Psoas muscle (tissue), 7 donors: ENCODE measurements at regions not wholly inside any gene's neighbourhood (a gene's known extent, or its start where the extent isn't known, plus 50 kb on each side); places are given as distances from the start of the nearest gene placed in this dataset.

Source experiments
- ATAC-seq, 4 donors: fragments of 200-7000 bp; cut with Tn5 transposase; one replicate each; pipeline ENCODE4 v1.9.1; 2020; ENCODE audit warnings: moderate library complexity in 3 of 4, mild to moderate bottlenecking in 2 of 4
- DNase-seq, 2 donors: peaks; one replicate each; pipeline ENCODE4 v3.0.0-alpha.2; 2020
- H3K27ac ChIP-seq: fragments of 200-600 bp; one replicate; pipeline ENCODE4 v1.8.0; 2022
- H3K27me3 ChIP-seq, 3 donors: fragments of 200-600 bp in 1 of 3; one replicate each; pipeline versions ENCODE4 v1.6.1 to v1.8.0; 2013 to 2022; ENCODE audit warnings: low read length in 2 of 3, mild to moderate bottlenecking in 2 of 3, moderate library complexity in 1 of 3; ENCODE audit not compliant: insufficient read depth in 3 of 3
- H3K36me3 ChIP-seq, 2 donors: fragments of 200-600 bp in 1 of 2; one replicate each; pipeline versions ENCODE4 v1.6.1 to v1.8.0; 2013 to 2022; ENCODE audit warnings: low read depth in 1 of 2, mild to moderate bottlenecking in 1 of 2, moderate library complexity in 1 of 2; ENCODE audit not compliant: insufficient read depth in 1 of 2
- H3K4me1 ChIP-seq: fragments of 200-600 bp; one replicate; pipeline ENCODE4 v1.8.0; 2022
- H3K4me3 ChIP-seq: fragments of 200-600 bp; one replicate; pipeline ENCODE4 v1.8.0; 2022; ENCODE audit warnings: mild to moderate bottlenecking
- H3K9me3 ChIP-seq: fragments of 200-600 bp; one replicate; pipeline ENCODE4 v1.8.0; 2022
- WGBS, 3 donors: extraction: QIAGEN DNeasy Blood & Tissue Kit; methylation state at CpG; one replicate each; pipeline versions ENCODE4 v1.1.6 to v1.1.7; 2013; 5-methylcytosine and 5-hydroxymethylcytosine counted together
- intact Hi-C, 2 donors: fragments of 100-400 bp; cut with DNase I; formaldehyde crosslinking; loops; one replicate each; pipeline versions ENCODE4 v1.11.0 to v1.14.2; 2022
- TF ChIP-seq, protein P1 (sequence below): fragments of 200-600 bp; IDR thresholded peaks from one replicate; pipeline ENCODE4 v1.8.0; 2022; ENCODE audit warnings: antibody characterized with exemption
- donor health status: healthy with polysubstance abuse.
- donor health status: DM: no; HTN: no; CAD: no; lungs with moderate emphysema.
- donor health status: Bipolar disorder and iron deficiency.
- donor health status: healthy.
- donor health status: DM: yes; HTN: yes; CAD: no.
- donor health status: DM: no; HTN: no; CAD: no.
- donor health status: DM: yes; HTN: yes; CAD: no.

DNA sequence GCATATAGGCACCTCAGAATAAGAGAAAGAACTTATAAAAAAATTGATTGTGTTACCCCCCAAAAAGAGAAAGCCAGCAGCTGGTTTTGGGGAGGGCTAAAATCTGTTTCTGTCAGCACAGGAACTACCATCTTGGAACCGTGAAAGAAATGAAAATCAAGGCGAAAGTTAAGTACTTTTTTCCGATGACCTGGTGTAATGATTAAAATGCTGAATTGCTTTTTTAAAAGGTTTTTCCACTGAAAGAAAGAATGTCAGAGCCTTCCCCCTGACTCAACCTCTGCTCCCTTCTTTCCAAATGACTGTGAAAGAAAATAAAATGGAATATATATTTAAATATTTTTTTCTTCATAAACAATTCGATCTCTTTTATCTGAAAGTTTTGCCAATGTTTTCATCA is 570.5 kb upstream of the CFAP20DC start:
- Histone ChIP-seq H3K27ac (no peak overlapping the region), H3K36me3 (no peaks in the 10 kb centered on the region), H3K27me3 (no peaks in the 10 kb centered on the region), H3K9me3 (peaks cover 6% of the 10 kb centered on the region), H3K4me3 (no peak overlapping the region), H3K4me1 (no peaks in the 10 kb centered on the region)
- DNase-seq (no peak), ATAC-seq (no peak)
- TF ChIP-seq, protein P1, sequence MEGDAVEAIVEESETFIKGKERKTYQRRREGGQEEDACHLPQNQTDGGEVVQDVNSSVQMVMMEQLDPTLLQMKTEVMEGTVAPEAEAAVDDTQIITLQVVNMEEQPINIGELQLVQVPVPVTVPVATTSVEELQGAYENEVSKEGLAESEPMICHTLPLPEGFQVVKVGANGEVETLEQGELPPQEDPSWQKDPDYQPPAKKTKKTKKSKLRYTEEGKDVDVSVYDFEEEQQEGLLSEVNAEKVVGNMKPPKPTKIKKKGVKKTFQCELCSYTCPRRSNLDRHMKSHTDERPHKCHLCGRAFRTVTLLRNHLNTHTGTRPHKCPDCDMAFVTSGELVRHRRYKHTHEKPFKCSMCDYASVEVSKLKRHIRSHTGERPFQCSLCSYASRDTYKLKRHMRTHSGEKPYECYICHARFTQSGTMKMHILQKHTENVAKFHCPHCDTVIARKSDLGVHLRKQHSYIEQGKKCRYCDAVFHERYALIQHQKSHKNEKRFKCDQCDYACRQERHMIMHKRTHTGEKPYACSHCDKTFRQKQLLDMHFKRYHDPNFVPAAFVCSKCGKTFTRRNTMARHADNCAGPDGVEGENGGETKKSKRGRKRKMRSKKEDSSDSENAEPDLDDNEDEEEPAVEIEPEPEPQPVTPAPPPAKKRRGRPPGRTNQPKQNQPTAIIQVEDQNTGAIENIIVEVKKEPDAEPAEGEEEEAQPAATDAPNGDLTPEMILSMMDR, result no peak
- 56 to 67% (median 61%) methylated on average over 4 of the region's 4 CpGs for WGBS, 3 donors
- intact Hi-C loops, result no loop called here

DNA sequence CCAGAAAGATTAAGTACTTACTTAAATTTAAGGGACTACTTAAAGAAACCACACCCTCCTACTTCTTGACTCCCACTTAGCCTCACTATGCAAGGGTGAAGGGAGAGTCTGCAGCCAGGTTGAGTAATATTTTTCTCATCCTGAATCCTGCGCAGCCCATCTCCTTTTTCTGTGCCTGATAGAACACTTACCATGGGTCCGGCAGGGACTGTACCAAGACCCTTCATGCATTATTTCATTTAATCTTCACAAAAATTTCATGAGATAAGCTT is 562.6 kb upstream of the CFAP20DC start:
- Histone ChIP-seq H3K4me1 (no peaks in the 10 kb centered on the region), H3K27me3 (no peaks in the 10 kb centered on the region), H3K27ac (no peak overlapping the region), H3K9me3 (no peaks in the 10 kb centered on the region), H3K4me3 (no peak overlapping the region), H3K36me3 (no peaks in the 10 kb centered on the region)
- intact Hi-C loops, result no loop called here
- 98 to 100% (median 99%) methylated on average over 2 of the region's 2 CpGs for WGBS, 3 donors
- ATAC-seq, result no peak
- TF ChIP-seq, protein P1, result no peak
- no peak for DNase-seq

DNA sequence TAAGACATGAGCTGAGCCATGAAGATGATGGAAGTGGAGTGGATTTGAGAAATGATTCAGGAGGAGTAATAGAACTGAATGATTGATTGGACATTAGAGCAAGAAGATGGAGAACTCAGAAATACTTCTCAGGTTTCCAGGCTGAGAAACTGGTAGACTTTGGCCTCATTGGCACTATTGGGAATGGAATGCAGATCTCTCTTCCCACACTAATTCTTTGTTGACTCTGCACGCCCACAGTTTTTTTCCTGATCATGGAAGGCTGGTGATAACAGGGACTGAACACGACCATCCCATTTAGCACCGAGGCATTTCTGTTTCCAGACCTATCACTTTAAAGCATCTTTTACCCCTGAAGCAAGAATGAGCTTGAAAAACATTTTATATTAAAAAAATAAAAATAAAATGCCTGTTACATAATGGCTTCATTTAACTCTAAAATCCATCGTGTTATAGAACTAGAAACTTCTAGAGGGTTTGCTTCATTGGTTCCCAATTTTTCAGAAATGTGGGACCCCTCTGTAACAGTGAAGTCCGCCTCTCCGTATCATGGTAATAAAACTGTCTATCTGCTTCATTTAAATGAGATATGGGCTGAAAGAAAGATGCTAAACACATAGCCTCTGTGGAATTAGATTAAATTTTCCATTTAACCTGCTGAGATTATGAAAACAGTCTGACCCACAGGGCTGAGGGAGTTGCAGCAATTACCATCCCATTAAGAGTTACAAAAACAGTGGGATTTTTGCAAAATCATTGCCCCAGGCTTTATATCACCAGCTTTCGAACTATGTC is 562.0 kb upstream of the CFAP20DC start:
- intact Hi-C loops, result no loop called here

DNA sequence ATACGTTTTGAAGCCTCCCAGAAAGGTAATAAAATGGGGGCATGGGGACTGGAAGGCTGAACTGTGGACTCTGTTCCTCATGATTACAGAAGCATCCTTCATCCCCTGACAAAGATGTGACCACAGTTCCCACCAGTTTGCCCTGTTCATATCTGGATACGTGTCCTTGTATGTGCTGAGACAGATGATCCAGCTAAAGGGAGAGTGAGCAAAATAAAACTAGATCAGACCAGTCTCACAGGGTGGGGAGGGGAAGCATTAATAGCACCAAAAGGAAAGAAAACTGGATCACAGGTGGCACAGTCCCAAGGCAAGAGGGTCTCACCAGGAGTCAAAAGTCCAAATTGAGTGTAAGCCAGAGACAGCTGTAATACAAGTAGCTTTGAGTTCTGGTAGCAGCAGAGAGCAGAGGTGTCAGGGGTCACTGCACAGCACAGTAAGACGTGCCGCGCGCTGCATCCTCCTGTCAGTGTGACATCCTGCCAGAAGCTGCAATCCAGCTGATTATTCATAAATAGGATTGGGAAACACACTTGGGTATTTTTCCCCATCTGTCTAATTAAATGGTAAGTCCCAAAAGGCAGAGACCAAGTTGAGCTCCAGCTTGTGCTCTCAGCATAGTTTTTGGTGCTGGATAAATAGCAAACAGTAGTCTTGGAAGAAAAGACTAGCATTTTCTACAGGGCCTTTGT is 560.0 kb upstream of the CFAP20DC start:
- intact Hi-C loops, result no loop called here
- Histone ChIP-seq H3K27me3 (no peaks in the 10 kb centered on the region), H3K36me3 (no peaks in the 10 kb centered on the region), H3K4me1 (no peaks in the 10 kb centered on the region), H3K4me3 (no peak overlapping the region), H3K27ac (no peak overlapping the region), H3K9me3 (no peaks in the 10 kb centered on the region)
- 33 to 42% (median 34%) methylated on average over 6 of the region's 6 CpGs for WGBS, 3 donors
- ATAC-seq, result peak; percentile 48 to 63 (median 56)
- DNase-seq, result peak; percentile 32 to 71
- TF ChIP-seq, protein P1, result no peak

More for the DNA sequence above, 562.0 kb upstream of the CFAP20DC start:
- no peaks in the 10 kb centered on the region for H3K4me1 ChIP-seq
- WGBS, 3 donors, result 87 to 93% (median 90%) methylated on average over 7 of the region's 7 CpGs
- DNase-seq (no peak), ATAC-seq (no peak)
- TF ChIP-seq, protein P1, result no peak
- H3K36me3 ChIP-seq, result no peaks in the 10 kb centered on the region
- no peak overlapping the region for H3K4me3 ChIP-seq
- no peaks in the 10 kb centered on the region for H3K9me3 ChIP-seq
- no peak overlapping the region for H3K27ac ChIP-seq
- H3K27me3 ChIP-seq, result no peaks in the 10 kb centered on the region
